ENCODE measurements at regions not wholly inside any gene's neighbourhood (a gene's known extent, or its start where the extent isn't known, plus 50 kb on each side); places are given as distances from the start of the nearest gene placed in this dataset.

DNA sequence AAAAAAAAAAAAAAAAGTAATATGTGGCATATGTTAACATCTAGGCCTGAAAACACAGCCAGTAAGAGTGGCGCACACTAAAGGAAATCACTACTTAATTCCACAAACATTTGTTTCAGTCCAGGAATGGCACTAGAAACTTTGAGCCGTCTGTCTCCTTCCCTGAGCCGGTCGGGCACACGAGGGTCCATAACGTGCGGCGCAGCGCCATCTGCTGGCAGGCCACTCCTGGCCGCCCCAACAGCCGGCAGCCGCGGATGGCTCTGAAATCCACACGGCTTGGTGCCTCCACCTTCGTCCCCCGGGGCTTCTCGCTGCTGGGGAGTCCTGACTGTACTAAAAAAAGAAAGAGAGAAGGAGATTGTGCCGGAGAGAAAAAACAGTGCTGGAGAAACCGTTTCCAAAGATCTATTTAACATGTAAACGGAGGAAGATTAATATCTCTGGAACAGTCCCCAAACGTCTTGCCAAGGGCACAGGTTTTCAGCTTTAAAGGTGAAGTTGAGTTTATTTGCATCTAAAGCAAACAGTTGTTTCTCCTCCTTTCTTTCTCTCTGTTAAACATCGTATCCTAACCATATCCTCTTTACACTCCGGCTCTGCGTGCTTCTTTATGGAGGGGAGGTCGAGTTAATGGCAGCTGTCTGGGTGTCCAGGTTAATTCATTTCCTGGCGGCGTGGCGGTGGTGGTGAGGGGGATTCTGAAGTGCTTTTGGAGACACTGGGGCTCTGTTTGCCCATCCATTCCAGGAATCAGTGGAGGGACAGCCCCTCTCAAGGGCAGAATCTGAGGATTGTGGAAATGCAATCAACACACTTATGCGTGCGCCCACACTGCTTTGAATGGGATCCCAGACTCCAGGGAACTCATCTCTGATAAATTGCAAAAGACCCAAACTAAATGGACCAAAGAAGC, 611.3 kb upstream of the SALL1 start:
- Histone ChIP-seq H3K27me3 (peaks cover 5% of the 10 kb centered on the region), H3K4me3 (no peak overlapping the region), H3K27ac (peak overlapping the region in 3 of 4 donors; percentile 3 to 50 (median 41)), H3K4me1 (peaks cover 0 to 12% (median 0%) of the 10 kb centered on the region in 4 donors), H3K9me3 (no peaks in the 10 kb centered on the region), H3K36me3 (no peaks in the 10 kb centered on the region)
- TF ChIP-seq POLR2AphosphoS5 (IDR thresholded peaks at IDR 0.05) (no peak), POLR2A (IDR thresholded peaks at IDR 0.05) (no peak)
- TF ChIP-seq, protein P1, sequence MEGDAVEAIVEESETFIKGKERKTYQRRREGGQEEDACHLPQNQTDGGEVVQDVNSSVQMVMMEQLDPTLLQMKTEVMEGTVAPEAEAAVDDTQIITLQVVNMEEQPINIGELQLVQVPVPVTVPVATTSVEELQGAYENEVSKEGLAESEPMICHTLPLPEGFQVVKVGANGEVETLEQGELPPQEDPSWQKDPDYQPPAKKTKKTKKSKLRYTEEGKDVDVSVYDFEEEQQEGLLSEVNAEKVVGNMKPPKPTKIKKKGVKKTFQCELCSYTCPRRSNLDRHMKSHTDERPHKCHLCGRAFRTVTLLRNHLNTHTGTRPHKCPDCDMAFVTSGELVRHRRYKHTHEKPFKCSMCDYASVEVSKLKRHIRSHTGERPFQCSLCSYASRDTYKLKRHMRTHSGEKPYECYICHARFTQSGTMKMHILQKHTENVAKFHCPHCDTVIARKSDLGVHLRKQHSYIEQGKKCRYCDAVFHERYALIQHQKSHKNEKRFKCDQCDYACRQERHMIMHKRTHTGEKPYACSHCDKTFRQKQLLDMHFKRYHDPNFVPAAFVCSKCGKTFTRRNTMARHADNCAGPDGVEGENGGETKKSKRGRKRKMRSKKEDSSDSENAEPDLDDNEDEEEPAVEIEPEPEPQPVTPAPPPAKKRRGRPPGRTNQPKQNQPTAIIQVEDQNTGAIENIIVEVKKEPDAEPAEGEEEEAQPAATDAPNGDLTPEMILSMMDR (IDR thresholded peaks at IDR 0.05): peak; percentile 59 to 86 (median 78)
- in situ Hi-C loops (cut with MboI; ENCODE audit: low pct_ligation_motif_present in 1 of 4, low pct_unique_long_range_greater_than_20kb in 1 of 4, low sequenced_read_pairs in 3 of 4) (no loop called here), intact Hi-C loops (cut with DNase I; ENCODE audit: low total_unique reads) (no loop called here)
- peak; percentile 61 for DNase-seq
- 22 to 37% methylated on average over 11 to 30 of the region's 30 CpGs for WGBS, 2 donors (ENCODE audit: low coverage in 1 of 2)

DNA sequence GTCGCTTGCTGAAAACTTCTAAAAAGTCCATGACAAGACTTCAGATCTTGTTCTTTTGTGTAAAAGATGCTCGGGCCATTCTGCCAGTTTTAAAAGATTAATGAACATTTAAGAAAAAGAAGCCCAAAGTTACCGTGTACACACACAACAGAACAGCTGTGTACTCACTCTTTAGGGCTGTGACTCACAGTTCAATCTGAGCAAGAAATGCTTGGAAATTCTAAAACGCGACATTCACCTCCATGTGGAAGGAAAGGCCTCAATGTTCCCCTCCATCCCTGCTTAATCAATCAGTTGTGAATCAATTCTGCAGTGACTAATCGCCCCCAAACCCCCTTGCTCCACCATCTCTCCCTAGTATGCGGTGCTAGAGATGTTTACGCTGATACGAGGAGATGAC, 609.9 kb upstream of the SALL1 start:
- Histone ChIP-seq H3K9me3 (no peaks in the 10 kb centered on the region), H3K27ac (peak overlapping the region in 1 of 4 donors; percentile 45), H3K4me3 (no peak overlapping the region), H3K4me1 (peaks cover 0 to 12% (median 0%) of the 10 kb centered on the region in 4 donors), H3K27me3 (peaks cover 5% of the 10 kb centered on the region), H3K36me3 (no peaks in the 10 kb centered on the region)
- no peak for TF ChIP-seq POLR2A (IDR thresholded peaks at IDR 0.05)
- no peak for TF ChIP-seq EP300 (IDR thresholded peaks at IDR 0.05; ENCODE audit: low read depth)
- TF ChIP-seq, protein P1 (IDR thresholded peaks at IDR 0.05): no peak
- DNase-seq: no peak
- intact Hi-C loops (cut with DNase I; ENCODE audit: low total_unique reads) (no loop called here), in situ Hi-C loops (cut with MboI; ENCODE audit: low pct_ligation_motif_present in 1 of 4, low pct_unique_long_range_greater_than_20kb in 1 of 4, low sequenced_read_pairs in 3 of 4) (no loop called here)
- 57 to 81% methylated on average over 3 to 9 of the region's 9 CpGs for WGBS, 2 donors (ENCODE audit: low coverage in 1 of 2)

DNA sequence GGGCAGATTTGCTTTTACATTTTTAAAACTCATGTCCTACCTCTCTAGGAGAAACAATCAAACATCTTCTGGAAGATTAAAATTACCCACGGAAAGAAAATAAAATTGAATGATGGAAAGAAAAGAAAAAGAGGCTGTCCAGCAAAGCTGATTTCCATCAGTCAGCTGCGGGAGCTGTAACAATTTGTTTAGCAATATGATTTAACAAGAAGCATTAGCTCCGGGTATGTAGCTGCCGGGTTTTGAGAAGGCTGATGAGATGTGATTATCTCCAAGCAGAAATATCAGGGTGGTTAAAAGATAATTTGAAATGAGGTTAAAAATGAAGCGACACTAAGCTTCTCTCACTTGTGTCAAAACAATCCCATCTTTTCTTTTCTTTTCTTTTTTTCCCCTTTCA, 608.9 kb upstream of the SALL1 start:
- WGBS, 2 donors (ENCODE audit: low coverage in 1 of 2): 60 to 69% methylated on average over 5 of the region's 5 CpGs
- no peak overlapping the region for H3K27ac ChIP-seq
- no peak for DNase-seq
- no peaks in the 10 kb centered on the region for H3K36me3 ChIP-seq
- H3K27me3 ChIP-seq: peaks cover 7% of the 10 kb centered on the region
- H3K9me3 ChIP-seq: no peaks in the 10 kb centered on the region
- no peak overlapping the region for H3K4me3 ChIP-seq
- intact Hi-C loops (cut with DNase I; ENCODE audit: low total_unique reads): no loop called here
- peaks cover 0 to 12% (median 0%) of the 10 kb centered on the region in 4 donors for H3K4me1 ChIP-seq
- in situ Hi-C loops (cut with MboI; ENCODE audit: low pct_ligation_motif_present in 1 of 4, low pct_unique_long_range_greater_than_20kb in 1 of 4, low sequenced_read_pairs in 3 of 4): no loop called here
- TF ChIP-seq POLR2AphosphoS5 (IDR thresholded peaks at IDR 0.05): no peak
- TF ChIP-seq POLR2A (IDR thresholded peaks at IDR 0.05): no peak
- TF ChIP-seq, protein P1 (IDR thresholded peaks at IDR 0.05): no peak
- no peak for TF ChIP-seq EP300 (IDR thresholded peaks at IDR 0.05; ENCODE audit: low read depth)

DNA sequence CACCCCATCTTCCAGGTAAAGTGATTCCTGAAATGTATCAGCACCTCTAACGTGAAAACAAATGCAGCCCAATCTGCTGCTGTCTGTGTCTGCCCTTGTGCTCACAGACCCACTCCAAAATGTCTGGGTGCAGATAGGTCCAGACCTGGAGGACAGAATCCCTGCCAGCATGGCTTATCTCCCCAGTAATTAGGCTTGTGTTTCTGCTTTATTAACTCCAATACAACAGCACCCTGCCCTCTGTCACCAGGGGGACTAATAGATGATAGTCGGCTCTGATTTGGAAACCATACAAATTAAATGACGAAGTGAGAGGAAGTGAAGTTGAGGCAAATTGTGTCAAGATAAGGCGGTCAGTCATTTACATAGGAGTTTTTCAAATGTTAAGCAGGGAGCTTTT, 608.3 kb upstream of the SALL1 start:
- H3K9me3 ChIP-seq: no peaks in the 10 kb centered on the region
- no peaks in the 10 kb centered on the region for H3K36me3 ChIP-seq
- DNase-seq: no peak
- WGBS, 2 donors (ENCODE audit: low coverage in 1 of 2): 47% methylated on average over 4 of the region's 4 CpGs; no CpG with 5 or more reads in 1 of the 2 donors
- in situ Hi-C loops (cut with MboI; ENCODE audit: low pct_ligation_motif_present in 1 of 4, low pct_unique_long_range_greater_than_20kb in 1 of 4, low sequenced_read_pairs in 3 of 4) (no loop called here), intact Hi-C loops (cut with DNase I; ENCODE audit: low total_unique reads) (no loop called here)
- H3K27me3 ChIP-seq: peaks cover 10% of the 10 kb centered on the region
- H3K4me1 ChIP-seq: peaks cover 0 to 12% (median 0%) of the 10 kb centered on the region in 4 donors
- TF ChIP-seq, protein P1 (IDR thresholded peaks at IDR 0.05): no peak
- no peak for TF ChIP-seq POLR2A (IDR thresholded peaks at IDR 0.05)
- H3K4me3 ChIP-seq: no peak overlapping the region
- no peak overlapping the region for H3K27ac ChIP-seq

Measured in transverse colon (tissue), 4 donors.